Stimulated activated CD4-positive, alpha-beta T cell treated with anti-CD3 and anti-CD28 coated beads, TNF-alpha, amount 100 ng/mL, for 4 hours (primary cell): ENCODE measurements at regions not wholly inside any gene's neighbourhood (a gene's known extent, or its start where the extent isn't known, plus 50 kb on each side); places are given as distances from the start of the nearest gene placed in this dataset.
"Not testable (repeated sequence)": the region's sequence is repeated elsewhere in the genome, so short reads cannot be mapped to it uniquely, and the experiment has no call there.

Experiments used
- DNase-seq, 3 experiments: peaks; one replicate each; pipeline ENCODE4 v3.0.0-alpha.2; 2020; ENCODE audit warnings: low read depth in 3 of 3

GRCh38 chr4:57877047-57877458, 766.9 kb upstream of the IGFBP7 start:
- no peak for DNase-seq

- DNase-seq, result no peak
Measured at GRCh38 chr4:57875829-57876392, 765.7 kb upstream of the IGFBP7 start.

- DNase-seq, result no peak
Measured at GRCh38 chr4:57866468-57867171, 756.4 kb upstream of the IGFBP7 start.

- DNase-seq, result no peak
Measured at GRCh38 chr4:57865264-57865663, 755.1 kb upstream of the IGFBP7 start.

- DNase-seq, result no peak
Measured at GRCh38 chr4:57854748-57855147, 744.6 kb upstream of the IGFBP7 start.

- no peak for DNase-seq
Measured at GRCh38 chr4:57850141-57850540, 740.0 kb upstream of the IGFBP7 start.

GRCh38 chr4:57832083-57832482, 721.9 kb upstream of the IGFBP7 start:
- no peak for DNase-seq

- DNase-seq, result no peak
Measured at GRCh38 chr4:57789666-57790065, 679.5 kb upstream of the IGFBP7 start.

- DNase-seq, result no peak
Measured at GRCh38 chr4:57777876-57778275, 667.7 kb upstream of the IGFBP7 start.

GRCh38 chr4:57774681-57775080, 664.5 kb upstream of the IGFBP7 start:
- DNase-seq, result no peak

- no peak for DNase-seq
Measured at GRCh38 chr4:57774171-57774570, 664.0 kb upstream of the IGFBP7 start.

GRCh38 chr4:57766341-57766740, 656.2 kb upstream of the IGFBP7 start:
- DNase-seq, result no peak

- no peak for DNase-seq
Measured at GRCh38 chr4:57764856-57765255, 654.7 kb upstream of the IGFBP7 start.

GRCh38 chr4:57763070-57763469, 652.9 kb upstream of the IGFBP7 start:
- DNase-seq, result no peak

GRCh38 chr4:57740625-57741190, 630.5 kb upstream of the IGFBP7 start:
- no peak for DNase-seq

GRCh38 chr4:57736781-57737180, 626.6 kb upstream of the IGFBP7 start:
- no peak for DNase-seq

- DNase-seq, result no peak
Measured at GRCh38 chr4:57734104-57734670, 624.0 kb upstream of the IGFBP7 start.

- DNase-seq, result not testable (repeated sequence)
Measured at GRCh38 chr4:57729775-57730570, 619.8 kb upstream of the IGFBP7 start.

- no peak for DNase-seq
Measured at GRCh38 chr4:57726154-57726553, 616.0 kb upstream of the IGFBP7 start.

GRCh38 chr4:57719456-57719855, 609.3 kb upstream of the IGFBP7 start:
- DNase-seq, result no peak

- DNase-seq, result not testable (repeated sequence)
Measured at GRCh38 chr4:57714313-57714712, 604.1 kb upstream of the IGFBP7 start.

GRCh38 chr4:57710053-57710452, 599.9 kb upstream of the IGFBP7 start:
- DNase-seq, result no peak
